ENCODE measurements at regions not wholly inside any gene's neighbourhood (a gene's known extent, or its start where the extent isn't known, plus 50 kb on each side); places are given as distances from the start of the nearest gene placed in this dataset.

- no peak for TF ChIP-seq NKRF (conservative IDR thresholded peaks at IDR 0.05)
- TF ChIP-seq ZNF384 (IDR thresholded peaks at IDR 0.05; ENCODE audit: borderline replicate concordance, low read depth, low read length), result no peak
- no peak for TF ChIP-seq ATF3 (IDR thresholded peaks at IDR 0.05; ENCODE audit: borderline replicate concordance, extremely low read depth, low read depth, low read length)
- no peak for TF ChIP-seq ZNF274 (IDR thresholded peaks at IDR 0.05; ENCODE audit: insufficient read depth, insufficient read length)
- no peak for TF ChIP-seq ATF2 (IDR thresholded peaks at IDR 0.05; ENCODE audit: low read length)
Observed at GRCh38 chr3:180321534-180321933, 280.4 kb upstream of the TTC14 start (continued).

- ATAC-seq (no peak), FAIRE-seq (no peak), DNase-seq (ENCODE audit: low read depth, low spot score) (no peak)
- no peak overlapping the region for H2AFZ ChIP-seq (ENCODE audit: control insufficient read depth, low read depth, low read length)
- no peak overlapping the region for H3K4me2 ChIP-seq (ENCODE audit: control insufficient read depth, insufficient read depth)
- TF ChIP-seq TAF1 (IDR thresholded peaks at IDR 0.05; ENCODE audit: borderline replicate concordance, low read depth, low read length) (no peak), WRNIP1 (IDR thresholded peaks at IDR 0.05; ENCODE audit: borderline replicate concordance, low read depth, low read length) (no peak), ZBTB4 (CRISPR knock-in tag; IDR thresholded peaks at IDR 0.05) (no peak), SREBF2 (IDR thresholded peaks at IDR 0.05; ENCODE audit: low read length) (no peak), SUPT20H (IDR thresholded peaks at IDR 0.05; ENCODE audit: borderline replicate concordance, control insufficient read depth, low read depth, low read length) (no peak), NFIC (IDR thresholded peaks at IDR 0.05; ENCODE audit: low read depth, low read length) (no peak), RELA (IDR thresholded peaks at IDR 0.05; ENCODE audit: borderline replicate concordance, partially characterized antibody) (no peak), EZH2 (IDR thresholded peaks at IDR 0.05; ENCODE audit: borderline replicate concordance, control insufficient read depth, low read depth, low read length) (no peak), RAD51 (IDR thresholded peaks at IDR 0.05) (no peak), HDAC6 (IDR thresholded peaks at IDR 0.05; ENCODE audit: unreplicated experiment) (no peak), ZNF384 (IDR thresholded peaks at IDR 0.05; ENCODE audit: borderline replicate concordance, low read depth, low read length) (no peak)
- H3K4me1 ChIP-seq (ENCODE audit: control insufficient read depth, insufficient read depth, low read length), result no peaks in the 10 kb centered on the region; the same call in 1 of the 2 replicates
- H3K27me3 ChIP-seq (replicated peaks in 1 of 2; ENCODE audit: control insufficient read depth in 2 of 2, insufficient read depth in 2 of 2, low read length in 1 of 2), result no peaks in the 10 kb centered on the region
- H3K9ac ChIP-seq (ENCODE audit: control insufficient read depth, insufficient read depth, low read length), result no peak overlapping the region
- CTCF ChIA-PET, result no interaction called here
- BruUV-seq (replicated peaks), result no TSS peak
- no peaks in the 10 kb centered on the region for H3K79me2 ChIP-seq (ENCODE audit: control insufficient read depth, insufficient read depth, low read length)
- H3K36me3 ChIP-seq (ENCODE audit: control insufficient read depth in 2 of 2, insufficient read depth in 2 of 2, low read length in 1 of 2), result no peaks in the 10 kb centered on the region
- POLR2A ChIA-PET, result interaction anchor here (0.7 kb wide), 1 partner anchor 355 kb away, joined by 7 read pairs; no protein-coding TSS in a partner anchor
- RAD21 ChIA-PET (ENCODE audit: unreplicated experiment), result no interaction called here
- H4K20me1 ChIP-seq (ENCODE audit: control insufficient read depth, insufficient read depth), result no peaks in the 10 kb centered on the region
- H3K27ac ChIP-seq (ENCODE audit: control insufficient read depth, insufficient read depth), result no peak overlapping the region
- WGBS (ENCODE audit: insufficient coverage, insufficient replicate concordance, low lambda C conversion rate, missing lambda C conversion rate), result 75% methylated on average over 11 of the region's 12 CpGs
- SMC1A ChIA-PET (ENCODE audit: uncharacterized antibody, unreplicated experiment), result interaction anchor here (1.9 kb wide), 1 partner anchor 20 kb away, joined by 4 read pairs; no protein-coding TSS in a partner anchor
- intact Hi-C loops (cut with micrococcal nuclease; ENCODE audit: unreplicated experiment) (no loop called here), in situ Hi-C loops (cut with MboI) (no loop called here)
- no peak overlapping the region for H3K4me3 ChIP-seq
- H3K9me3 ChIP-seq (replicated peaks; ENCODE audit: control insufficient read depth, insufficient read depth, low read length), result no peaks in the 10 kb centered on the region
Observed at GRCh38 chr3:180322829-180323228, 279.1 kb upstream of the TTC14 start.

Data from GM12878 (cell line).